M059J (cell line): ENCODE measurements at regions not wholly inside any gene's neighbourhood (a gene's known extent, or its start where the extent isn't known, plus 50 kb on each side); places are given as distances from the start of the nearest gene placed in this dataset.

ENCODE experiments used
- DNase-seq: peaks from one replicate; pipeline ENCODE4 v3.0.0-alpha.2; 2012; ENCODE audit warnings: low read depth

GRCh38 chr1:193680924-193681316 is 494.5 kb upstream of the B3GALT2 start:
- no peak for DNase-seq

DNA sequence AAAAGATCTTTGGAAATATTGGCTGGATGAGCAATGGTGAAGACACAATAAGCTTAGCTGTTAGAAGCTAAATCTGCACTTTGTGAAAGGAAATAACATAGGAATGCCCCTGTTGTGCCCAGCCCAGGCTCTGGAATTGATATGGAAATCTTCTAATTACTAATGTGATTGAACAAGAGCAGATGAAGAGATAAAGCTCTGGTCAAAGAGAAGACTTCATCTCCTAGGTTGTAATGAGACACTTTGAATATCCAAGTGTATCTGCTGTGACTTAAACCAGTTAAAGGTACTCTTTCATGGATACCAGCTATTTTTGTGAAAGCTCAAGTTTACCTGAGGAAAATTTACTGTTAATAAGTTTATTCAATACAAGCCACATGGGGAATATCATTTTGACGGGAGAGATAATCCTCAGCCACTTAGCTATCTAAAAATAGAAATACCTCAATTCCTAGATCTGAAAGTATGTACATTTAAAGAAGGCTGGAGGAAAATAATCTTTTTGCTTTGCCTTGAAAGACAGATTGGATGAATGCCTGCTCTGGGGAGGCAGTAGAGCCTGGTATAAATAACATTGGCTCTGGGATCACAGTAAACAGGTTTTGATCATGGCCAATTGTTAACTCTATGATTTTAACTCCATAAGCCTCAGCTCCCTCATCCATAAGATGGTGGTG is 494.0 kb upstream of the B3GALT2 start:
- DNase-seq: no peak

DNA sequence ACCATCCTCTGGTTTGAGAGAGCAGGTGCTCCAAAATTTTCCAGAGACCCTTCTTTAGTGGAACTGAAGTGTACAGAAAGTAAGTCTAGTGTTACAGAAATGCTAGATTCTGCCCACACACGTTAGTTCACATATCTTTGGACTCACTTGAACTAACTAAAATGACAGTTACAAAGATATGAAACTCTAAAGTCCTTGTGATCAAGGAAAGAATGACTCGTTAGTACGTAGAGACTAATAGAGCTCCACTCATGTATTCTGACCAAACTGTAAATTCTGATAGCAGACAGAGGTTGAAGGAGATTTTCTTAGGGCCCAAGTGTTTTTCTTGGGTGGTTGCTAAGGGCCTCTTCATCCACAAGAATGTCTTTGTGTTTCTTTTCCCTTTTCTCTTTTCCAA is 491.5 kb upstream of the B3GALT2 start:
- no peak for DNase-seq

DNA sequence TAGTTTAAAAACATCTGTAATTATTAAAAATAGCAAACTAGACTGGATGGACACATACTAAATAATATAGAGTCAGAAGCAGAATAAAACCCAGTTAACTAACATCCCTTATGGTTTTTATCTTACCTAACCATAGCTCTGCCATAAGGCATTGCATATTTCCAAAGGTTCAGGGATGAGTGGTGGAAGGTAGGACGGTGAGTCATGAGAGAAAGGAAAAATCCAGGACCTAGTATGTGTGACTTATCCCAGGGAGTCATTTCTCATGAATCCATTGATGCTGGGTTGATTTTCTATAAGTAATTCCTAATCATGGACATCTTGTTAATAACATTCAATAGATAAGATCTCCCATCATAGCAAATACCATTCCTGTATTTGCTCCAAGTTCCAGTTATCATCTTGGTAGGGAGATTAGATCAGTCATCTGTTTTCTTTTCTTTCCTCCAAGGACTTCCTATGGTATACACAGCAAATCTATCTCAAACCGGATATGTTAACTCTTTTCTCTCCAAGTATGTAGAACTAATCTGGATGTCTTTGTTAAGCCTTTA is 490.7 kb upstream of the B3GALT2 start:
- DNase-seq: peak; percentile 40

DNA sequence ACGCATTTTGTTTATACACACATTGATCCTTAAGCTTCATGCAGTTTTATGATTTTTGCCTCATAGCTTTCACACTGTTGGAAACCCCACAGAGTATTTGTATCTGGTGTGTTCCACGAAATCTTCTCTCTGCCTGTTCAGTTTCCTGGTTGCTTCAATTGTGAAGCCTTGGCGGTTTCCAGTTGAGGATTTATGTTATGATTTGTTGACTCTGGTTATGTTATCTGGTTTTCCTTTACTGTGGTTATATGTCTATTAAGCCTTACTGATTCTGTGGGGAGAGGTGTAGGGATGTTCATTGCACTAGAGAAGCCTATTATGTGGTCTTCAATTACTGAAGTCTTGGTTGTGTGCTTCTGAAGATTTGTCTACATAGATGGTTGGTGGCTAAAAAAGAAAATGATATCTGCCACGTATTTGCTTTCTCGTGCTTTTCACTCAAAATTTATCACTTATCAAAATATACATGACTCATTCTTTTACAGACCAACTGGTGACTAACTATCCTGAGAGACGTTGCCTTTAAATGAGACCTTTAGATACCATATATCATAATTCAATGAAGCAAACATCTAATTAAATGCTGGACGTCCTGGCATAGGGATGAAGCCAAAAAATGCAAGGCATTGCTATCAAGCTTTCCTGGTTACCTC is 488.0 kb upstream of the B3GALT2 start:
- peak; percentile 42 for DNase-seq

DNA sequence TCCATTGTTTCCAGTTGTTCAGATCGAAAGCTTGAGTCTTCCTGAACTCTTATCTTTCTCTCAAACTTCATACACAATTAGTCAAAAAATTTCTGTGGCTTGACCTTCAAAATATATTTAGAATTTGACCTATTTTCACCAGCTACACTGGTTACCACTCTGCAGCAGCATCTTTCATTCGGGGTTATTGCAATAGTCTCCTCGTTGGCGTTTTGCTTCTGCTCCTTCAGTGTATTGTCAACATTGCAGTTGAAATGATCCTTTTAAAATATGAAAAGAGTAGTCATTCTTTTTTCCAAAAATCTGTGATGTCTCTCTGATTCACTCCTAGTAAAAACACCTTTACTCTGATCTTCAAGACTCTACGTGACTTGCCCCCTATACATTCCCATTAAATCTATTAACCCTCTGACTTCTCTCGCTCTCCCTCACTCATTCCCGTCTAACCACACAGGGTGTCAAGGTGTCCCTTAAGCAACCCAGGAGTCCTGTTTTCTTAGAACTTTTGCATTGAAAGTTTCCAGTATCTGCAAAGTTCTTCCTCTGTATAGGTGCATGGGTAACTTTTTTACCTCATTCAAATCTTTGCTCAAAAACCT is 480.2 kb upstream of the B3GALT2 start:
- no peak for DNase-seq

DNA sequence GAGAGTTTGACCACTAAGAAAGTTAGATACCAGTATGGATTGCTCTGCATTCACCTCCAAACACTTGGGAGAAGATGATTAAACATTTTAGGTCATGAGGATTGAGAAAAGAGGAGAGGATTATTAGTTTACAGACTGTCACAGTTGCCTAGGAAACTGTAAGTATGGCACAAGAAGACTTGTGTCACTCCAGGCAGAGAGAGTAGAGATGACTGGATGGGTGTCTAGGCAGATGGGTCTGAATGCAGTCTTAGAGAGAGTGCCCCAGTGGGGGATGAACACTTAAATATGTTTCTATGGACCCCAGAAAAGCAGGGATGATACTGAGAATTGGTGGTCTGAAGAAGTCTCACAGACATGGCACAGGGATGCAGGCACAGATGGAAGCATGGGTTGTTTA is 477.6 kb upstream of the B3GALT2 start:
- DNase-seq: no peak

GRCh38 chr1:193662030-193662429 is 475.6 kb upstream of the B3GALT2 start:
- DNase-seq: peak; percentile 17

DNA sequence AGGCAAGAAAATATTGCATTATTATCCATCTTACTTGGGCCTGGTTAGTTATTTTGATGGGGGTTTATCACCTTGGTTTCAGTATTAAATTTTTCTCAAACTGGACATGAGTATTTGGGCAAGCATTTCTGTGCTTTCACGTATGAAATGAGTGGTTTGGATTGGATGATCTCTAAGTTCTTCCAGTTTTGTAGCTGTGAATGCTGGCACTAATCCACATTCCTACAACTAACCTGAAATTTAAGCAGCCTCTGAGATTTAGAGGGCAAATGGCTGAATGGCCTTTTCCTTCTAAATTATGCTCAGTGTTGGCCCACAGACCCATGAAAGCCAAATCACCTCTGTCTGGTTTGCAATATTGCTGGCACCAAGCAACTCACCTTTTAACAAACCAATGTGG is 475.0 kb upstream of the B3GALT2 start:
- DNase-seq: peak; percentile 5

DNA sequence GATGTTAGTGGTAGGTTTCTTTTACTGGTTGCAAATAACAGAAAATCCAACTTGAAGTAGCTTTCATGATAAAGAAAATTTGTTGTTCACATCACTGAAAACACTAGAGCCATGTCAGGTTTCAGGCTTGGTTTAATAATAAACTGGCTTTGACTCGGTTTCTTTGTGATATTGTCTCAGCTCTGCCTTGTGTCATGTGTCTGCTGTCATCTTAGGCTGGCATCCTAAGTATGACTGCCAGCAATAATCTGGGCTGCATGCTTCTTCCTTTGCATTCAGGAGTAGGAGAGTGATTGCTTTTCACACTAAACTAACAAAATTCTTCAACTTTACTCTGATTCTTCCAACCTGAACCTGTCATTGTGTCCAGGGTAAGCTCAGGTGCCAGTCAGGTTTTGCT is 474.0 kb upstream of the B3GALT2 start:
- DNase-seq: no peak

DNA sequence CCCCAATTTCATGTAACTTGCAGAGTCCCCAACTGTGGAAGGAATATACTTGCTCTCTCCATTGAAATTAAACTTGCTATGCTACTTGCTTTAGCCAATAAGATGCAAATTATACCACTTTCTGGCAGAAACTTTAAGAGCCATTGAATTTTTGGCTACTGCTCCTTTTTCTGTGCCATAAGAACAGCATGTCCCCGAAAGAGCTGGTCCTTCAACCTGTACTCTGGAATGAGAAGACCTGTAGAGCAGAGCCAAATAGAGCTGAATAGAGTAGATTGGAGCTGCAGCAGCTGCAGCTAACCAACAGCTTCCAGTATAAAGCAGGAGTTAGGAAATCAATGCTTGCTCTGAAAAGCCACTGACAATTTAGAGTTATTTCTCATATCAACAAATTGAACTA is 472.3 kb upstream of the B3GALT2 start:
- DNase-seq: no peak

DNA sequence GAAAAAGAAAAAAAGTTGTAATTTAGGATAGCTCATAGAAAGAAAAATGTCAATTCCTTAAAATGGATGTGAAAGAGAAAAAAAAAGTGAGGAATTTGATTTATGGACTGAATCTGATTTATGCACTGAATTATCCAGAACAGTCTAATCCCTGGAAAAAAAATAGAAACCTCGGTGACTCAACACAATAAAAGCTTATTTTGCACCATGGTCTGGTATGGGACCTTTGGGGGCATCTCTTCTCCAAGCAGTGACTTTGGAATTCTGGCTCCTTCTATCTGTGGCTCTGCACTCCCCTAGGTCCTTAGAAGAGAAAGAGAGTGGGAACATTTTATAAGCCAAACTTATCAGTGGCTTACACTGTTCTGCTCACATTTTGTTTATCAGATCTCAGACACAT is 471.7 kb upstream of the B3GALT2 start:
- peak; percentile 12 for DNase-seq

DNA sequence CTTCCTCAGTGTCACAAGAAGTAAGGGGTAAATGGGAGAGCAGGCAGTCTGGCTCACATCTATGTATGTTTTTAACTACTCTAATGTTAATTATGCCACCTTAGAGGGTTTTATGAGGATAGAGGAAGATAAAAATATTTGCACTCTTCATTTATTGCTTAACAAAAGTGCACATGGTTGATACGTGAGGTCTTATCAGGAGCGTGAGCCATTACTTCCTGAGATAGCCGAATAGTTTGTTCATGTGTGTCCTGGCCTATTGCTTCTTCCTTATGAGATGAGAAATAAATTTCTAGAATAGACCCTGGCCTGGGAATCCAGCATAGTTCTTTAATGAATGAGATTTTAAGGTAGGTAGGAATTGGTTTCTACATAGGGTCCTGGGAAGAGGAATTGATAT is 471.1 kb upstream of the B3GALT2 start:
- no peak for DNase-seq

DNA sequence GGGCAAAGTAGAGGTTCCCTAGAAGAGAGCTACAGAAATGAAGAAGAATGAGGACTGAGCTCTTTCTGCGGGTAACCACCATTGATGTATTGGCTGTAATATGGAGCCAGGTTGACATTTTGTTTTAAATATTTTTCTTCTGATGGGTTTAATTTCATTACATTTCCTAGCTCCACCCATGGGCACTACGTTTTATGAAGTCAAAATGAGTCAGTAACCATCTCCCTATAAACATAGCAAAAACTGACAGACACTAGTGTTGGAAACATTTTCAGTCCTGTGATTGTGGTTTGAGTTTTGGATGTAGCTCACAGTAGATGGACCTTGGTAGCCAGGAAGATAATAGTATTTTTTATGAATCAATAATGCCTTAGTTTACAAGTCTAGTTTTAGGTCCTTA is 470.4 kb upstream of the B3GALT2 start:
- peak; percentile 45 for DNase-seq

DNA sequence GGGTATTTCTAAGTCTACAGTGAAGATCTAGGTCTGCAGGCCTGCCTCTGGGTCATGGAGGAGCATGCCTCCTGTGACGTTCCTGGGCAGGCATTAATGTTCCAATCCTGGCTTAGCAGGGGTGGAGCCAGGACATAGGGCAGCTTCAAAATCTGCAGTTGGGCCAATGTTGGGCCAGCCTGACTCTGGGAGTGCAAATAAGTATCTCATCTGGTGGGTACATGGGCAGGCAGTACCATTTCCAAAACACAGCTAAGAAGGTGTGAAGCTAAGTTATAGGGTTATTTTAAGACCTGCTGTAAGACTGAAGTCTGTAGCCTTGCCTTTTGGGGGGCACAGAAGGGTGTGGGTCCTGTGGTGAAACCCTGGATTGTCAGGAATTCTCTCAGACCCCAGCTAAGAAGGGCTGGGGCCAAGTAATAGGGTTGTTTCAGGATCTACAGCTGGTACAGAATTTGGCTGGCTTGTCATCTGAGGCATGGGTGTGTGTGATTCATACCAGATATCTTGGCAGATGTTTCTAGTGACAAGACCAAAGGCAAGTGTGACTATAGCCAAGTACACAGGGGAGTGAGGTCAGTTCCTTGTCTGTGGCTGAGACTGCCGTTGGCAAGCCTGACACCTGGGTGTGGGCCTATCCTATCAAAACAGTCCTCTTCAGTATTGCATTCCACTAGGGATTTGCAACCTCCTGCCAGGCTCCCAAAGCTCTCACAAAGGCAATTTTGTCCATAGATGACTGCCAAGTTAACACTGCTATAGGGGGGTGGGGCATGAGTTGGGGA is 468.7 kb upstream of the B3GALT2 start:
- DNase-seq: peak; percentile 78

GRCh38 chr1:193649587-193649986 is 463.2 kb upstream of the B3GALT2 start:
- DNase-seq: no peak

DNA sequence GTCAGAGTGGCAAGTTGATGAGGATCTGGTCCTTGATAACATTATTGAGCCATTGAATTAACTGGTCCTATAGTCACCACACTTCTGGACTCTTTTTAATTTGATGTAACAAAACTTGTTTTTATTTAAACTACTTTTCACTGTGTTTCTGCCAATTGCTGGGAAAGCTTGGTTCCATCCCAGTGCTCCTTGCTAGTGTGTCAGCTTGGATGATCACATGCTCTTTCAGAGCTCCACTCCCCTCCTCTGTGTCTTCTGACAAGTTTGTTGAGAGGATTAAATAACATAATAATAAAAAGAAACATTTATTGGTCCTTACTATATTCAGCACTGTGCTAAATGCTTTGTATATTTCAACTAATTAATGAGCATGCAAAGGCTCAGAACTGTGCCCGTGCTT is 448.5 kb upstream of the B3GALT2 start:
- DNase-seq: no peak

GRCh38 chr1:193634470-193634869 is 448.1 kb upstream of the B3GALT2 start:
- DNase-seq: no peak

GRCh38 chr1:193633991-193634390 is 447.6 kb upstream of the B3GALT2 start:
- DNase-seq: no peak

- DNase-seq: no peak
These were observed 446.7 kb upstream of the B3GALT2 start for GRCh38 chr1:193633093-193633492.

GRCh38 chr1:193631306-193631705 is 444.9 kb upstream of the B3GALT2 start:
- DNase-seq: no peak

GRCh38 chr1:193629875-193630274 is 443.5 kb upstream of the B3GALT2 start:
- peak; percentile 59 for DNase-seq
